ENCODE measurements at regions not wholly inside any gene's neighbourhood (a gene's known extent, or its start where the extent isn't known, plus 50 kb on each side); places are given as distances from the start of the nearest gene placed in this dataset.

DNA sequence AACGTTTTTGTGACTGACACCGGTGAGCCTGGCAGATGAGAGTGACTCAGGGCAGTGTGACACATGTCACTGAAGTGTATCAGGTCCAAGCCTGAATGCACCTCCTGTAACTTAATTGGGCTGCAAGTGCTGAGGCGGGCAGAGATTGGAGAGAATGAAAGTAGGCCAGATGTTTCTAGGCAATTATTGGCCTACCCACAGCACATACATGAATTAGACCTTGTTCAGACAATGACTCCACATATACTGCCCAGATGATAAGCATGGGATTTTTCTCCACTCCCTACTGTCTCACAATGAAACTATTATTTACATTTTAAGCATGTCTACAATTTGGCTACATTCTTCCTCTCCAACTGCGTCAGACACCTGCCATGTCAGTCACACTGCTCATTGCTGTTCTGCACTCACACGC, 187.3 kb upstream of the ZNF385D start:
- Histone ChIP-seq H3K79me2 (ENCODE audit: insufficient read depth, low read length) (no peaks in the 10 kb centered on the region), H3K27ac (ENCODE audit: extremely low read length, insufficient read depth, low read length) (no peak overlapping the region), H3K9ac (ENCODE audit: insufficient read depth, low read depth, low read length) (no peak overlapping the region), H3K9me3 (ENCODE audit: low read length) (no peaks in the 10 kb centered on the region), H3K4me3 (replicated peaks in 1 of 3; ENCODE audit: insufficient read depth in 1 of 3, low read depth in 2 of 3, low read length in 3 of 3) (no peak overlapping the region), H4K20me1 (ENCODE audit: insufficient read depth, low read length) (no peaks in the 10 kb centered on the region), H3K4me1 (ENCODE audit: insufficient read depth, low read length) (no peaks in the 10 kb centered on the region), H3K27me3 (ENCODE audit: control insufficient read depth in 1 of 2, insufficient read depth in 2 of 2, low read length in 2 of 2) (no peaks in the 10 kb centered on the region), H2AFZ (ENCODE audit: low read length) (no peak overlapping the region), H3K4me2 (ENCODE audit: low read depth, low read length) (no peak overlapping the region), H3K36me3 (replicated peaks in 1 of 2; ENCODE audit: control insufficient read depth in 1 of 2, insufficient read depth in 2 of 2, low read length in 2 of 2) (no peaks in the 10 kb centered on the region)
- intact Hi-C loops (cut with micrococcal nuclease; ENCODE audit: unreplicated experiment), result no loop called here
- whole genome bisulfite sequencing (ENCODE audit: low lambda C conversion rate), result 35% methylated on average over 4 of the region's 5 CpGs
- ATAC-seq (no peak), DNase-seq (ENCODE audit: low spot score) (no peak), FAIRE-seq (no peak)
- POLR2A ChIA-PET, result no interaction called here
- CTCF ChIA-PET (ENCODE audit: low intra/inter-chr PET ratio, low total read pairs), result no interaction called here
- no TSS peak for BruUV-seq (replicated peaks)
- in situ Hi-C loops (cut with HindIII; ENCODE audit: extremely low pct_ligation_motif_present, low pct_unique_long_range_greater_than_20kb), result no loop called here
- no peak for TF ChIP-seq ZNF256 (CRISPR knock-in tag; conservative IDR thresholded peaks at IDR 0.05)
- TF ChIP-seq SIX4 (CRISPR knock-in tag; IDR thresholded peaks at IDR 0.05), result no peak
- TF ChIP-seq, protein P1, sequence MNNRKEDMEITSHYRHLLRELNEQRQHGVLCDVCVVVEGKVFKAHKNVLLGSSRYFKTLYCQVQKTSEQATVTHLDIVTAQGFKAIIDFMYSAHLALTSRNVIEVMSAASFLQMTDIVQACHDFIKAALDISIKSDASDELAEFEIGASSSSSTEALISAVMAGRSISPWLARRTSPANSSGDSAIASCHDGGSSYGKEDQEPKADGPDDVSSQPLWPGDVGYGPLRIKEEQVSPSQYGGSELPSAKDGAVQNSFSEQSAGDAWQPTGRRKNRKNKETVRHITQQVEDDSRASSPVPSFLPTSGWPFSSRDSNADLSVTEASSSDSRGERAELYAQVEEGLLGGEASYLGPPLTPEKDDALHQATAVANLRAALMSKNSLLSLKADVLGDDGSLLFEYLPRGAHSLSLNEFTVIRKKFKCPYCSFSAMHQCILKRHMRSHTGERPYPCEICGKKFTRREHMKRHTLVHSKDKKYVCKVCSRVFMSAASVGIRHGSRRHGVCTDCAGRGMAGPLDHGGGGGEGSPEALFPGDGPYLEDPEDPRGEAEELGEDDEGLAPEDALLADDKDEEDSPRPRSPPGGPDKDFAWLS (CRISPR knock-in tag; IDR thresholded peaks at IDR 0.05; ENCODE audit: borderline replicate concordance), result no peak
- TF ChIP-seq, protein P2, sequence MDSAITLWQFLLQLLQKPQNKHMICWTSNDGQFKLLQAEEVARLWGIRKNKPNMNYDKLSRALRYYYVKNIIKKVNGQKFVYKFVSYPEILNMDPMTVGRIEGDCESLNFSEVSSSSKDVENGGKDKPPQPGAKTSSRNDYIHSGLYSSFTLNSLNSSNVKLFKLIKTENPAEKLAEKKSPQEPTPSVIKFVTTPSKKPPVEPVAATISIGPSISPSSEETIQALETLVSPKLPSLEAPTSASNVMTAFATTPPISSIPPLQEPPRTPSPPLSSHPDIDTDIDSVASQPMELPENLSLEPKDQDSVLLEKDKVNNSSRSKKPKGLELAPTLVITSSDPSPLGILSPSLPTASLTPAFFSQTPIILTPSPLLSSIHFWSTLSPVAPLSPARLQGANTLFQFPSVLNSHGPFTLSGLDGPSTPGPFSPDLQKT (CRISPR knock-in tag; IDR thresholded peaks at IDR 0.05; ENCODE audit: borderline replicate concordance), result no peak
- no peak for TF ChIP-seq PCBP1 (IDR thresholded peaks at IDR 0.05; ENCODE audit: borderline replicate concordance, low read depth, low read length)
- no peak for TF ChIP-seq ARNT (IDR thresholded peaks at IDR 0.05)
- TF ChIP-seq ZBTB7A (CRISPR knock-in tag; IDR thresholded peaks at IDR 0.05), result no peak
- TF ChIP-seq SMARCC2 (IDR thresholded peaks at IDR 0.05), result no peak
- TF ChIP-seq MXI1 (IDR thresholded peaks at IDR 0.05; ENCODE audit: borderline replicate concordance, low read depth, low read length), result no peak
- TF ChIP-seq, protein P3, sequence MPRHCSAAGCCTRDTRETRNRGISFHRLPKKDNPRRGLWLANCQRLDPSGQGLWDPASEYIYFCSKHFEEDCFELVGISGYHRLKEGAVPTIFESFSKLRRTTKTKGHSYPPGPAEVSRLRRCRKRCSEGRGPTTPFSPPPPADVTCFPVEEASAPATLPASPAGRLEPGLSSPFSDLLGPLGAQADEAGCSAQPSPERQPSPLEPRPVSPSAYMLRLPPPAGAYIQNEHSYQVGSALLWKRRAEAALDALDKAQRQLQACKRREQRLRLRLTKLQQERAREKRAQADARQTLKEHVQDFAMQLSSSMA (CRISPR knock-in tag; IDR thresholded peaks at IDR 0.05), result no peak
- TF ChIP-seq, protein P4, sequence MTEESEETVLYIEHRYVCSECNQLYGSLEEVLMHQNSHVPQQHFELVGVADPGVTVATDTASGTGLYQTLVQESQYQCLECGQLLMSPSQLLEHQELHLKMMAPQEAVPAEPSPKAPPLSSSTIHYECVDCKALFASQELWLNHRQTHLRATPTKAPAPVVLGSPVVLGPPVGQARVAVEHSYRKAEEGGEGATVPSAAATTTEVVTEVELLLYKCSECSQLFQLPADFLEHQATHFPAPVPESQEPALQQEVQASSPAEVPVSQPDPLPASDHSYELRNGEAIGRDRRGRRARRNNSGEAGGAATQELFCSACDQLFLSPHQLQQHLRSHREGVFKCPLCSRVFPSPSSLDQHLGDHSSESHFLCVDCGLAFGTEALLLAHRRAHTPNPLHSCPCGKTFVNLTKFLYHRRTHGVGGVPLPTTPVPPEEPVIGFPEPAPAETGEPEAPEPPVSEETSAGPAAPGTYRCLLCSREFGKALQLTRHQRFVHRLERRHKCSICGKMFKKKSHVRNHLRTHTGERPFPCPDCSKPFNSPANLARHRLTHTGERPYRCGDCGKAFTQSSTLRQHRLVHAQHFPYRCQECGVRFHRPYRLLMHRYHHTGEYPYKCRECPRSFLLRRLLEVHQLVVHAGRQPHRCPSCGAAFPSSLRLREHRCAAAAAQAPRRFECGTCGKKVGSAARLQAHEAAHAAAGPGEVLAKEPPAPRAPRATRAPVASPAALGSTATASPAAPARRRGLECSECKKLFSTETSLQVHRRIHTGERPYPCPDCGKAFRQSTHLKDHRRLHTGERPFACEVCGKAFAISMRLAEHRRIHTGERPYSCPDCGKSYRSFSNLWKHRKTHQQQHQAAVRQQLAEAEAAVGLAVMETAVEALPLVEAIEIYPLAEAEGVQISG (CRISPR knock-in tag; IDR thresholded peaks at IDR 0.05), result no peak
- no peak for TF ChIP-seq KDM6A (CRISPR knock-in tag; IDR thresholded peaks at IDR 0.05; ENCODE audit: low read depth)
- no peak for TF ChIP-seq TOPORS (CRISPR knock-in tag; IDR thresholded peaks at IDR 0.05)
- TF ChIP-seq ZNF264 (CRISPR knock-in tag; IDR thresholded peaks at IDR 0.05), result no peak
- no peak for TF ChIP-seq ZNF607 (CRISPR knock-in tag; IDR thresholded peaks at IDR 0.05; ENCODE audit: borderline replicate concordance)
- no peak for TF ChIP-seq ZNF382 (CRISPR knock-in tag; IDR thresholded peaks at IDR 0.05; ENCODE audit: borderline replicate concordance)
- TF ChIP-seq CBFB (CRISPR knock-in tag; IDR thresholded peaks at IDR 0.05), result no peak
- no peak for TF ChIP-seq GLI4 (CRISPR knock-in tag; IDR thresholded peaks at IDR 0.05; ENCODE audit: borderline replicate concordance)

Data from HepG2 (cell line).